ENCODE measurements at regions not wholly inside any gene's neighbourhood (a gene's known extent, or its start where the extent isn't known, plus 50 kb on each side); places are given as distances from the start of the nearest gene placed in this dataset.

DNA sequence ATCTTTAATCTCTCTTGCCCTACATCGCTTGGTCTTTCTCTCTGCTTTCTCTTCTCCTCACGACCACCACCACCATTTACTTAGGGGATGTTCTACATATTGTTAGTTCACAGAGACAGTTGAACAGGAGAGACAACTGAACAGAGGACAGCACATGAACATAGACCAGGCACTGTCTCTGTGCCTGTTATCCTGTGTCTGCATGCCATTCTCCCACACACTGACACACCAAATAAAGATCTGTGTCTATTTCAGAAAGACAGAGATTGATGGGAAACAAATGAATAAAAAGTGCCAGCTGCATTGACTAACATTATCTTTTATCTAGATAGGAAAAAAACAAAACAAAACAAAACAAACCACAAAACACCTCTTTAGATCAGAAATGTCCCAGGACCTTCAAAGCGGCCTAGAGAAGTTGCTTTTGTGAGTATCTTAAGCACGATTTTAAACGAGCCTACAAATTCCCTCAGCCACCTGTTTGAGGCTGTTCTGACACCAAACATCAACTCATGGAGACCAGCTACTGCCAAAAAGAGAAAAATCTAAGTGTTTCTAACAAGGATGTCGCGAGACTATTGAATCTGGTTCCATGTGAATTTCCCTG, 77.6 kb upstream of the PARP11 start:
- TF ChIP-seq TCF7L2 (IDR thresholded peaks at IDR 0.05; ENCODE audit: borderline replicate concordance, low read depth, low read length) (no peak), ZNF701 (tag by site-specific recombination; IDR thresholded peaks at IDR 0.05) (no peak), CTCF (tag by site-specific recombination; IDR thresholded peaks at IDR 0.05) (no peak)
